ENCODE measurements at regions not wholly inside any gene's neighbourhood (a gene's known extent, or its start where the extent isn't known, plus 50 kb on each side); places are given as distances from the start of the nearest gene placed in this dataset.

DNA sequence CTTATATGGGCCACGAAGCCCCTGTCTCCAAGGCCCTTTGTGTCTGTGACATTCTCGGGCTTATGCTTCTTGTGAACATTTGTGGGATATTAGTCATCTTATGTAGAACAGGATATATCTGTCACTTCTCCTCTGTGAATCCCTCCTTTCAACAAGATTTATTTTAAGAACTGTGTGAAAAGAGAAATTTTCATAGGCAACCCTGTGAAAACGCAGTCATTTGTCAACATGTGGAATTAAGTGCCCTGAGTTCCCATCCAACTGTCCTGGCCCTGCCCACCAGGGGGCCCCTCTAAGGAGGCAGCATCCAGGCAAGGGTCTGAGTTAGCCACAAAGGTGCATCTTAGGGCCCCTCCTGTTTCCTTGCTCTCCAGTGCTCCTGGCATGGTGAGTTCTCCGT lies 76.8 kb upstream of the CHRNA7 start:
- peaks cover 0 to 18% (median 2%) of the 10 kb centered on the region in 4 donors for H3K9me3 ChIP-seq
- TF ChIP-seq EP300 (IDR thresholded peaks at IDR 0.05) (no peak), POLR2A (IDR thresholded peaks at IDR 0.05) (no peak)
- TF ChIP-seq, protein P1, sequence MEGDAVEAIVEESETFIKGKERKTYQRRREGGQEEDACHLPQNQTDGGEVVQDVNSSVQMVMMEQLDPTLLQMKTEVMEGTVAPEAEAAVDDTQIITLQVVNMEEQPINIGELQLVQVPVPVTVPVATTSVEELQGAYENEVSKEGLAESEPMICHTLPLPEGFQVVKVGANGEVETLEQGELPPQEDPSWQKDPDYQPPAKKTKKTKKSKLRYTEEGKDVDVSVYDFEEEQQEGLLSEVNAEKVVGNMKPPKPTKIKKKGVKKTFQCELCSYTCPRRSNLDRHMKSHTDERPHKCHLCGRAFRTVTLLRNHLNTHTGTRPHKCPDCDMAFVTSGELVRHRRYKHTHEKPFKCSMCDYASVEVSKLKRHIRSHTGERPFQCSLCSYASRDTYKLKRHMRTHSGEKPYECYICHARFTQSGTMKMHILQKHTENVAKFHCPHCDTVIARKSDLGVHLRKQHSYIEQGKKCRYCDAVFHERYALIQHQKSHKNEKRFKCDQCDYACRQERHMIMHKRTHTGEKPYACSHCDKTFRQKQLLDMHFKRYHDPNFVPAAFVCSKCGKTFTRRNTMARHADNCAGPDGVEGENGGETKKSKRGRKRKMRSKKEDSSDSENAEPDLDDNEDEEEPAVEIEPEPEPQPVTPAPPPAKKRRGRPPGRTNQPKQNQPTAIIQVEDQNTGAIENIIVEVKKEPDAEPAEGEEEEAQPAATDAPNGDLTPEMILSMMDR (IDR thresholded peaks at IDR 0.05): no peak
- H3K36me3 ChIP-seq: no peaks in the 10 kb centered on the region
- WGBS, 2 donors: 64 to 68% methylated on average over 4 of the region's 4 CpGs
- no peaks in the 10 kb centered on the region for H3K27me3 ChIP-seq
- H3K4me1 ChIP-seq: no peaks in the 10 kb centered on the region
- no peak overlapping the region for H3K4me3 ChIP-seq
- no peak for DNase-seq (ENCODE audit: low spot score in 2 of 2)
- H3K27ac ChIP-seq: no peak overlapping the region

GRCh38 chr15:31954374-31955172 lies 75.7 kb upstream of the CHRNA7 start:
- 71 to 80% methylated on average over 8 of the region's 8 CpGs for WGBS, 2 donors
- Histone ChIP-seq H3K27me3 (no peaks in the 10 kb centered on the region), H3K9me3 (peaks cover 0 to 29% (median 2%) of the 10 kb centered on the region in 4 donors), H3K4me3 (no peak overlapping the region), H3K36me3 (no peaks in the 10 kb centered on the region), H3K27ac (no peak overlapping the region), H3K4me1 (no peaks in the 10 kb centered on the region)
- no peak for DNase-seq (ENCODE audit: low spot score in 2 of 2)
- TF ChIP-seq POLR2A (IDR thresholded peaks at IDR 0.05): no peak
- TF ChIP-seq, protein P1 (IDR thresholded peaks at IDR 0.05): no peak
- no peak for TF ChIP-seq EP300 (IDR thresholded peaks at IDR 0.05)

GRCh38 chr15:31955734-31956133 lies 74.6 kb upstream of the CHRNA7 start:
- Histone ChIP-seq H3K27me3 (no peaks in the 10 kb centered on the region), H3K36me3 (no peaks in the 10 kb centered on the region), H3K27ac (no peak overlapping the region), H3K4me1 (no peaks in the 10 kb centered on the region), H3K4me3 (no peak overlapping the region), H3K9me3 (peaks cover 0 to 41% (median under 1%) of the 10 kb centered on the region in 4 donors)
- no peak for DNase-seq (ENCODE audit: low spot score in 2 of 2)
- TF ChIP-seq POLR2A (IDR thresholded peaks at IDR 0.05) (no peak), EP300 (IDR thresholded peaks at IDR 0.05) (no peak)
- TF ChIP-seq, protein P1 (IDR thresholded peaks at IDR 0.05): no peak
- WGBS, 2 donors: 43 to 48% methylated on average over 1 of the region's 1 CpG

GRCh38 chr15:31957581-31957980 lies 72.7 kb upstream of the CHRNA7 start:
- TF ChIP-seq, protein P1 (IDR thresholded peaks at IDR 0.05): no peak

GRCh38 chr15:31964586-31965307 lies 65.6 kb upstream of the CHRNA7 start:
- WGBS, 2 donors: 87% methylated on average over 7 of the region's 7 CpGs
- Histone ChIP-seq H3K27me3 (no peaks in the 10 kb centered on the region), H3K9me3 (peaks cover 0 to 14% (median 0%) of the 10 kb centered on the region in 4 donors), H3K36me3 (no peaks in the 10 kb centered on the region), H3K27ac (no peak overlapping the region), H3K4me3 (no peak overlapping the region), H3K4me1 (no peaks in the 10 kb centered on the region)
- no peak for DNase-seq (ENCODE audit: low spot score in 2 of 2)
- TF ChIP-seq POLR2A (IDR thresholded peaks at IDR 0.05): no peak
- TF ChIP-seq, protein P1 (IDR thresholded peaks at IDR 0.05): no peak
- TF ChIP-seq EP300 (IDR thresholded peaks at IDR 0.05): no peak

More at GRCh38 chr15:31957581-31957980, 72.7 kb upstream of the CHRNA7 start:
- no peak for DNase-seq (ENCODE audit: low spot score in 2 of 2)
- no peak overlapping the region for H3K4me3 ChIP-seq
- H3K27ac ChIP-seq: no peak overlapping the region
- no peaks in the 10 kb centered on the region for H3K27me3 ChIP-seq
- H3K9me3 ChIP-seq: peaks cover 0 to 45% (median 0%) of the 10 kb centered on the region in 4 donors
- no peaks in the 10 kb centered on the region for H3K36me3 ChIP-seq
- H3K4me1 ChIP-seq: no peaks in the 10 kb centered on the region
